CD4-positive, alpha-beta T cell treated with Interferon alpha-2 for 1 hour (primary cell): ENCODE measurements at regions not wholly inside any gene's neighbourhood (a gene's known extent, or its start where the extent isn't known, plus 50 kb on each side); places are given as distances from the start of the nearest gene placed in this dataset.
A peak's percentile ranks its signal among the peaks of the same experiment; 100 is the strongest.
"Not testable (repeated sequence)": the region's sequence is repeated elsewhere in the genome, so short reads cannot be mapped to it uniquely, and the experiment has no call there.

Source experiments
- DNase-seq, 2 donors: peaks; one replicate each; pipeline ENCODE4 v3.0.0-alpha.2; 2020 to 2022

DNA sequence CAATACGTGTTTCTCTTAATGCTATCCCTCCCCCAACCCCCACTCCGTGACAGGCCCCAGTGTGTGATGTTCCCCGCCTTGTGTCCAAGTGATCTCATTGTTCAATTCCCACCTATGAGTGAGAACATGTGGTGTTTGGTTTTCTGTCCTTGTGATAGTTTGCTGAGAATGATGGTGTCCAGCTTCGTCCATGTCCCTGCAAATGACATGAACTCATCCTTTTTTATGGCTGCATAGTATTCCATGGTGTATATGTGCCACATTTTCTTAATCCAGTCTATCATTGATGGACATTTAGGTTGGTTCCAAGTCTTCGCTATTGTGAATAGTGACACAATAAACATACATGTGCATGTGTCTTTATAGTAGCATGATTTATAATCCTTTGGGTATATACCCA is 52.5 kb downstream of the KIAA0408 start:
- DNase-seq = not testable (repeated sequence)

- no peak for DNase-seq
Observed at GRCh38 chr6:127406122-127406521, 53.1 kb downstream of the KIAA0408 start.

GRCh38 chr6:127404594-127405178 is 54.5 kb downstream of the KIAA0408 start:
- DNase-seq = no peak

DNA sequence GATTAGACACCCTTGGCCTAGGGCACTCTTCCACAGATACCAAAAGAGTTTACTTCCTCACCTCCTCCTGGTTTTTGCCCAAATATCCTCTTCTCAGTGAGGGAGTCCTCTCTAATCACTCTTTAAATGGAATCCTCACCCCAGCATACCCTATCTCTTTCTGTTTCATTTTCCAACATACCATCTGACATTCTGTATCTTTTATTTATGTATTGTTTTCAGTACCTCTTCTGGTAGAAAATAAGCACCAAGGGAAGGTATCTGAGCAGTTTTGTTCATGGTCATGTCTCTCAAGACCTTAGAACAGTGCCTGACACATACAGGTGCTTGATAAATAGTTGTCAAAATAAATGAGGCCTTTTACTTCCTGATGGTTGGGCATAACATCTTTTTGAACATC is 55.1 kb downstream of the KIAA0408 start:
- DNase-seq = no peak

- no peak for DNase-seq
Observed at GRCh38 chr6:127403636-127404035, 55.6 kb downstream of the KIAA0408 start.

DNA sequence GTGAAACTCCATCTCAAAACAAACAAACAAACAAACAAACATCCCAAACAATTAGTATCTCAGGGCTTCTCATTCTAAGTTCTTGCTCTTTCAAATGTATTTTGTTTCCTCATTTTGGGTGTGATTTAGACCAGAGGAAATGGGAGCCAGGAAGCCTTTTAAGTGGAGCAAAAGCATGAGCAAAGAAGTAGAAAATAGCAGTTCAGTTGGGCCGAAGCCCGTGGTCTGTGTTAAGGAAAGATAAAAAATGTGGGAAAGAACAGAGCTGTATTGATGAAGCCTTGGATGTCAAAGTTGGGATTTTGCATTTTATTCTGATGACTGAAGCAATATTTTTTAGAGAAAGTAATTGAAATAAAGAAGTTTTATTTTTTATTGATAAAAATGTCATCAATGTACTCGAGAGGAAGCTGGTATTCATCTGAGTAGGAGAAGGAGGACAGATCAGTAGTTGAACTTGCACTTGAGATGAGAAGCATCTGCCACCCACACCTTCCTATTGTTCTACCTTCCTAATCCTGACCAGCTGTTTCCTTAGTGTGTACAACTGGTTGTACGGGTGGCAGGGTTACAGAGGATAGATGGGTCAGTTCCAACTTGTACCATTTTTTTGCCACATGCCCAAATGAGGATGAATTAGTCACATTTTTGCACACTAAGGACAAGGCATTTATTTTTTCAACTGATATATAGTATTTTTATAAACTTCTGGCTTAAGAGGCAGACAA is 56.1 kb downstream of the KIAA0408 start:
- DNase-seq = no peak

DNA sequence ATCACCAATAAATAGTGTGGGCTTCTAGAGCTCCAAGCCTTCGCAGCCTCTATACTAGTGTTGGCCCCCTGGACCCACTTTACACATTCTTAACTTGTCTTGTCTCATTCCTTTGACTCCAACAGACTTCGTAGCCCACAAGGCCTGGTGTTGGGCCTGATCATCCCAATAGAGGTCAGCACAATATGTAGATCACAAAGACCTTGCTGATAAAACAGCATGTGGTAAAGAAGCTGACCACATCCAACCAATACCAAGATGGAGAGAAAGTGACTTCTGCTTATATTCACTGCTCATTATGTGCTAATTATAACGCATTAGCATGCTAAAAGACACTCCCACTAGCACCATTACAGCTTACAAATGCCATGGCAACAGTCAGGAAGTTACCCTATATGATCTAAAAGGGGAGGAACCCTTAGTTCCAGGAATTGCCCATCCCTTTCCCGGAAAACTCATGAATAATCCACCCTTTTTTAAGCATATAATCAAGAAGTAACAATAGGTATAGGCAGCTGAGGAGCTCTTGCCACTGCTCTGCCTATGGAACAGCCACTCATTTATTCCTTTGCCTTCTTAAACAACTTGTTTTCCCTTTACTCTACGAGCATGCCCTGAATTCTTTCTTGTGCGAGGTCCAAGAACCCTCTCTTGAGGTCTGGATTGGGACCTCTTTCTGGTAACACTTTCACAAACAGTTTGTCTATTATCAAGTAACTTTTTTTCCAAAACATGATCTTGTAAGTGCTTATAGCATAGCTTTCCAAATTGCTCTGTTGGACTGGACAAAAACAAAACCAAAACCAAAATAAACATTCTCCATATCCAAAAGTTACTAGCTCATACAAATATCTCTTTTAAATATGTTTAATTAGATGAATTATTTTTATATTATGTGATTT is 54.6 kb upstream of the ECHDC1 start:
- peak in 1 of 2 donors; percentile 1 for DNase-seq

DNA sequence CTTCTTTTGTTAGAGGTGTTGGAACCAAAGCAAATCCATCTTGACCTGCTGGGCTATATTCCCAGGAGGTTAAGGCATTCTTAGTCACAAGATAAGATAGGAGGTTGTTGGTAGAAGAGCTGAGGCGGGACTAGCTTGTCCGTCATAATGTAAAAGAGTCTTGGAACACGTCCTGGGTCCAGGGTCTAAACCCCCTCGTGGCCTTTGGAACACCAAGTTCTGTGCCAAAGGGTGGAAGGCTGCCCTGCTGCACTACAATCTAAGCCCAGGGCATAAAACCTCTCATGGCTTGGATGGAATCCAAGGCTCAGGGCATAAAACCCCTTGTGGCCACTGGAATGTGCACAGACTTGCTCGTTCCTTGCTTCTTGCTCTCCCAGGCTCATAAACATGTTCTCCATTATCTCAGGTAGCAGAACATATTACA is 53.8 kb upstream of the ECHDC1 start:
- not testable (repeated sequence) for DNase-seq
